Heart right ventricle (tissue), 16 donors: ENCODE measurements at regions not wholly inside any gene's neighbourhood (a gene's known extent, or its start where the extent isn't known, plus 50 kb on each side); places are given as distances from the start of the nearest gene placed in this dataset.

Experiments used
- ATAC-seq, 8 donors: fragments of 200-7000 bp; cut with Tn5 transposase; one replicate each; pipeline ENCODE4 v1.9.1; 2020; ENCODE audit warnings: mild to moderate bottlenecking in 8 of 8, moderate library complexity in 8 of 8, moderate number of reproducible peaks in 1 of 8
- DNase-seq, 2 donors: peaks; one replicate each; pipeline ENCODE4 v3.0.0-alpha.2; 2020
- H3K27ac ChIP-seq, 10 donors: fragments of 200-600 bp; sonication (generic) in 2 of 10; one replicate each; pipeline versions ENCODE4 v1.5.0 to v1.8.0; 2020 to 2022; ENCODE audit warnings: mild to moderate bottlenecking in 3 of 10
- H3K27me3 ChIP-seq, 7 donors: fragments of 200-600 bp; one replicate each; pipeline ENCODE4 v1.8.0; 2021 to 2022; ENCODE audit warnings: mild to moderate bottlenecking in 2 of 7
- H3K36me3 ChIP-seq, 9 donors: fragments of 200-600 bp; sonication (generic) in 1 of 9; one replicate each; pipeline versions ENCODE4 v1.5.0 to v1.8.0; 2020 to 2022; ENCODE audit warnings: mild to moderate bottlenecking in 2 of 9
- H3K4me1 ChIP-seq, 9 donors: fragments of 200-600 bp; sonication (generic) in 1 of 9; one replicate each; pipeline versions ENCODE4 v1.5.0 to v1.8.0; 2020 to 2022; ENCODE audit warnings: mild to moderate bottlenecking in 4 of 9
- H3K4me3 ChIP-seq, 10 donors: fragments of 200-600 bp; sonication (generic) in 2 of 10; one replicate each; pipeline versions ENCODE4 v1.5.0 to v1.8.0; 2020 to 2022; ENCODE audit warnings: mild to moderate bottlenecking in 7 of 10, moderate library complexity in 2 of 10
- H3K9me3 ChIP-seq, 11 donors: fragments of 200-600 bp in 10 of 11; sonication (generic) in 2 of 11; one replicate each; pipeline versions ENCODE4 v1.5.0 to v1.8.0; 2013 to 2022; ENCODE audit warnings: mild to moderate bottlenecking in 2 of 11, control low read depth in 1 of 11, moderate library complexity in 1 of 11
- CTCF ChIP-seq, 9 donors: fragments of 200-600 bp; sonication (generic) in 2 of 9; IDR thresholded peaks; one replicate each; pipeline versions ENCODE4 v1.5.0 to v1.8.0; 2021 to 2022; ENCODE audit warnings: antibody characterized with exemption in 9 of 9, mild to moderate bottlenecking in 5 of 9, moderate library complexity in 1 of 9
- WGBS, 2 donors: extraction: QIAGEN DNeasy Blood & Tissue Kit; methylation state at CpG; one replicate each; pipeline ENCODE4 v1.1.7; 2013; ENCODE audit warnings: inconsistent platforms in 1 of 2; 5-methylcytosine and 5-hydroxymethylcytosine counted together
- intact Hi-C, 10 donors: fragments of 100-400 bp; cut with DNase I; formaldehyde crosslinking; loops; one replicate each; pipeline versions ENCODE4 v1.11.1 to v1.14.2; 2022
- donor health status: Arrhythmogenic right ventricular cardiomyopathy.
- donor health status: ischemic (EF 13 %, LVEDD 7.1; RV severe dilation, severe dysfunction).
- donor health status: healthy with polysubstance abuse.
- donor health status: DM: no; HTN: yes; CAD: no.
- donor health status: DM: no; HTN: no; CAD: no.
- donor health status: ischemic (EF 25% LVEDD 6.9; RV normal size, moderate dysfunction).
- donor health status: ischemic (EF 25% LVEDD 5.7; RV mildly dilated, moderate dysfunction).
- donor health status: healthy.
- donor health status: DM: yes; HTN: yes; CAD: no.
- donor health status: Ischemic cardiomyopathy.
- donor health status: ischemic (EF 35%, LVEDD 5.7; RV mildly dilated, moderate dysfunction).
- donor health status: nonischemic (EF 11% LVEDD 7.7; RV severe dilation, severe dysfunction).
- donor health status: DM: yes; HTN: yes; CAD: no.
- donor health status: PGD.
- donor health status: ischemic (EF 29% LVEDD 5.4; RV normal size, mild dysfunction).
- donor health status: nonischemic (EF 23%, LVEDD 6.1; RV moderate dilation, normal function).

- ATAC-seq, result no peak
- TF ChIP-seq CTCF (IDR thresholded peaks at IDR 0.05), result no peak
- Histone ChIP-seq H3K4me3 (no peak overlapping the region), H3K9me3 (peaks cover 0 to 5% (median 0%) of the 10 kb centered on the region in 11 donors), H3K27me3 (no peaks in the 10 kb centered on the region), H3K36me3 (no peaks in the 10 kb centered on the region), H3K4me1 (peaks cover 0 to 7% (median 0%) of the 10 kb centered on the region in 9 donors), H3K27ac (no peak overlapping the region)
- intact Hi-C loops, result no loop called here
- DNase-seq, result no peak
- 94 to 96% methylated on average over 5 of the region's 5 CpGs for WGBS, 2 donors
Observed at GRCh38 chr5:74340476-74340875, 300.1 kb downstream of the ENC1 start.

DNA sequence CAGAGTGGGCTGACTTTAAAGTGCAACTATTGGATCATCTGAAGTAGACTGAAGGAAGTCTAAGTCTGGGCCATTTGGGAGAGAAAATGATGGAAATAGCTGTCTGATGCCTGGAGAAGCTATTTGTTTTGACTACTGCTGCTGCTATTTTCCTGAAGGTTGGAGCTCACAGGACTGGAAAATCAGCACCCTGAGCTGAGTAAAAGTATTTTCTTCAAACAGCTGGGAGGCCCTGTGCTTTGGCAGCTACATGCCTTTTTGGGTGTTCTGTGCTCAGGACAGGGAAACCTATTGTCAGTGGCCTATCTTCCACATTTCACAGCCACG is 302.6 kb downstream of the ENC1 start:
- TF ChIP-seq CTCF (IDR thresholded peaks at IDR 0.05), result no peak
- intact Hi-C loops, result no loop called here
- ATAC-seq, result peak in 5 of 8 donors; percentile 20 to 77 (median 58)
- no peak overlapping the region for H3K4me3 ChIP-seq
- DNase-seq, result no peak
- no peaks in the 10 kb centered on the region for H3K27me3 ChIP-seq
- no peaks in the 10 kb centered on the region for H3K36me3 ChIP-seq
- peak overlapping the region in 4 of 10 donors; percentile 3 to 80 (median 25) for H3K27ac ChIP-seq
- peaks cover 0 to 5% (median 0%) of the 10 kb centered on the region in 11 donors for H3K9me3 ChIP-seq
- peaks cover 0 to 7% (median 0%) of the 10 kb centered on the region in 9 donors for H3K4me1 ChIP-seq
- WGBS, 2 donors, result 77 to 84% methylated on average over 1 of the region's 1 CpG

DNA sequence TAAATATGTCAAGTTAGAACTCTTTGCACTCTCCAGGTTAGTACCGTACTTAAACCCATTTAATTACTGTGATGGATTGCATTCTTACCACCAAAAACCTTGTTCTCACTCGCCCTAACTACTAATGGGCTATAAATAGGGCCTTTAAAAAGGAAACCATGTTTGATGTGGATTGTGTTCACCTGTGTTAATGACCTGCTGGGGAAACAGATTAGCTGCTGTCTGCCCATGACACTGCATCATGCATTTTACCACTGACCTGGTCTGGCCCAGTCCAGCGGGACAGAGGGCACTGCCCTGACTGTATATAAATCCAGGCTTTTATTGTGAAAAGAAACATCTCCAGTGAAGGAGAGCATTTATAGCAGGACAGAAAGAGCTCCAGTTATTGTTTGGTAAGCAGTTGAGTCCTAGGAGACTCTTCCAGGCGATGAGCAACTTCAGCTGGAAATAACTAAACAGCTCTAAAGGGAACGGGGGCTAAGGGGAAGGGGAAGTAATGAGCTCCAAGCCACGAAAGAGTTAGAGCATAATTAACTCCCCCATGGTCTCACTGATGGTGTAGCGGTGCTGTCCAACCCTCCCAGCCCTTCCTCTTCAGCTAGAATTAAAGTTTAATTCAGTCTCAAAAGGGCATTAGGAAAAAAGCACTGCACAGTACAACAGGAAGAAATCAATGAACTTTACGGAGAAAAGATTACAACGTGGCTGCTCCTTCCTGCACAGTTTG is 303.1 kb downstream of the ENC1 start:
- Histone ChIP-seq H3K36me3 (no peaks in the 10 kb centered on the region), H3K4me1 (peaks cover 0 to 7% (median 0%) of the 10 kb centered on the region in 9 donors), H3K4me3 (no peak overlapping the region), H3K9me3 (peaks cover 0 to 5% (median 0%) of the 10 kb centered on the region in 11 donors), H3K27ac (peak overlapping the region in 4 of 10 donors; percentile 7 to 80 (median 34)), H3K27me3 (no peaks in the 10 kb centered on the region)
- peak in 4 of 8 donors; percentile 13 to 48 (median 30) for ATAC-seq
- no peak for TF ChIP-seq CTCF (IDR thresholded peaks at IDR 0.05)
- intact Hi-C loops, result no loop called here
- WGBS, 2 donors, result 57 to 62% methylated on average over 9 of the region's 9 CpGs
- DNase-seq, result no peak

GRCh38 chr5:74336297-74336696 is 304.2 kb downstream of the ENC1 start:
- 77 to 82% methylated on average over 7 of the region's 7 CpGs for WGBS, 2 donors
- intact Hi-C loops, result no loop called here
- peaks cover 0 to 5% (median 0%) of the 10 kb centered on the region in 11 donors for H3K9me3 ChIP-seq
- no peaks in the 10 kb centered on the region for H3K27me3 ChIP-seq
- ATAC-seq (no peak), DNase-seq (no peak)
- peak overlapping the region in 1 of 10 donors; percentile 80 for H3K27ac ChIP-seq
- peaks cover 0 to 7% (median 0%) of the 10 kb centered on the region in 9 donors for H3K4me1 ChIP-seq
- no peak for TF ChIP-seq CTCF (IDR thresholded peaks at IDR 0.05)
- H3K36me3 ChIP-seq, result no peaks in the 10 kb centered on the region
- H3K4me3 ChIP-seq, result no peak overlapping the region
